ENCODE measurements at regions not wholly inside any gene's neighbourhood (a gene's known extent, or its start where the extent isn't known, plus 50 kb on each side); places are given as distances from the start of the nearest gene placed in this dataset.

- TF ChIP-seq CTCF (conservative IDR thresholded peaks at IDR 0.05 in 1 of 2, IDR thresholded peaks at IDR 0.05 in 1 of 2; ENCODE audit: low read depth in 1 of 2, low read length in 2 of 2) = no peak
- TF ChIP-seq EZH2 (IDR thresholded peaks at IDR 0.05; ENCODE audit: low read length, missing control alignments) = no peak
These were observed 325.8 kb upstream of the IGF1R start for GRCh38 chr15:98322581-98322980.
